ENCODE measurements at regions not wholly inside any gene's neighbourhood (a gene's known extent, or its start where the extent isn't known, plus 50 kb on each side); places are given as distances from the start of the nearest gene placed in this dataset.
"Not testable (repeated sequence)": the region's sequence is repeated elsewhere in the genome, so short reads cannot be mapped to it uniquely, and the experiment has no call there.

GRCh38 chr6:157750973-157751372 is 72.1 kb upstream of the SNX9 start:
- CTCF ChIA-PET (ENCODE audit: partially characterized antibody); H3K27ac ChIP-seq (ENCODE audit: low read depth, low read length); H4K8ac ChIP-seq (ENCODE audit: extremely low read depth, insufficient read depth, low read length); POLR2A ChIA-PET (ENCODE audit: partially characterized antibody); H2BK20ac ChIP-seq (ENCODE audit: low read length); H3K4me3 ChIP-seq (ENCODE audit: extremely low read depth in 1 of 4, insufficient read depth in 2 of 4, low read depth in 3 of 4, low read length in 4 of 4); H3K79me2 ChIP-seq (ENCODE audit: control insufficient read depth in 1 of 2, insufficient read depth in 2 of 2, low read length in 2 of 2); H3K18ac ChIP-seq (ENCODE audit: extremely low read depth, low read length); H2AFZ ChIP-seq (ENCODE audit: low read length); H3K23me2 ChIP-seq (ENCODE audit: low read depth, low read length); H2BK15ac ChIP-seq (ENCODE audit: low read length); H3K27me3 ChIP-seq (replicated peaks in 1 of 4; ENCODE audit: control insufficient read depth in 3 of 4, extremely low read depth in 1 of 4, insufficient read depth in 3 of 4, low read length in 3 of 4); H3K36me3 ChIP-seq (ENCODE audit: control insufficient read depth in 2 of 4, insufficient read depth in 4 of 4, low read length in 3 of 4); H3K56ac ChIP-seq (replicated peaks; ENCODE audit: insufficient read length, low read depth, low read length); H3K9ac ChIP-seq (replicated peaks in 1 of 4; ENCODE audit: extremely low read depth in 1 of 4, low read depth in 3 of 4, low read length in 3 of 4); FAIRE-seq; H3K79me1 ChIP-seq (ENCODE audit: low read depth, low read length); H4K5ac ChIP-seq (ENCODE audit: insufficient read length, low read depth, low read length); H4K20me1 ChIP-seq (replicated peaks in 1 of 2; ENCODE audit: control insufficient read depth in 1 of 2, insufficient read depth in 2 of 2, low read length in 2 of 2); H3K4me1 ChIP-seq (replicated peaks in 1 of 4; ENCODE audit: control insufficient read depth in 3 of 4, insufficient read depth in 4 of 4, low read length in 3 of 4); H2BK120ac ChIP-seq (replicated peaks; ENCODE audit: low read depth, low read length); H2BK5ac ChIP-seq (ENCODE audit: low read depth, low read length); H3K23ac ChIP-seq (ENCODE audit: insufficient read length); H2AK5ac ChIP-seq (ENCODE audit: low read depth, low read length); H2BK12ac ChIP-seq (ENCODE audit: low read depth, low read length); H3K4ac ChIP-seq (replicated peaks; ENCODE audit: insufficient read length, low read depth, low read length); H3K14ac ChIP-seq (ENCODE audit: insufficient read length); H4K91ac ChIP-seq (replicated peaks; ENCODE audit: insufficient read length, low read length); H3K4me2 ChIP-seq (ENCODE audit: insufficient read depth in 1 of 2, low read depth in 2 of 2, low read length in 2 of 2): not testable (repeated sequence)
- 93% methylated on average over 3 of the region's 3 CpGs; no CpG with 5 or more reads in 1 of the 2 experiments for WGBS, 2 experiments (ENCODE audit: extremely low coverage in 1 of 2, insufficient coverage in 1 of 2, insufficient read length in 1 of 2, insufficient replicate concordance in 2 of 2, low coverage in 1 of 2, low lambda C conversion rate in 2 of 2, missing lambda C conversion rate in 1 of 2)
- peak in 1 of 2 experiments; percentile 13 for DNase-seq (ENCODE audit: low read depth in 1 of 2, low spot score in 2 of 2)
- H3K9me3 ChIP-seq (ENCODE audit: insufficient read depth in 2 of 2, low read depth in 1 of 2, low read length in 1 of 2), result peaks cover 5 to 11% of the 10 kb centered on the region in 2 experiments; a peak in 3 of 4 replicates
